GM21360 (cell line): ENCODE measurements at regions not wholly inside any gene's neighbourhood (a gene's known extent, or its start where the extent isn't known, plus 50 kb on each side); places are given as distances from the start of the nearest gene placed in this dataset.
A peak's percentile ranks its signal among the peaks of the same experiment; 100 is the strongest.
"Not testable (repeated sequence)": the region's sequence is repeated elsewhere in the genome, so short reads cannot be mapped to it uniquely, and the experiment has no call there.

Experiments
- ATAC-seq: cut with Tn5 transposase; IDR thresholded peaks from one replicate; pipeline ENCODE4 v1.9.1; 2021; ENCODE audit warnings: mild to moderate bottlenecking, moderate library complexity; ENCODE audit not compliant: unreplicated experiment

DNA sequence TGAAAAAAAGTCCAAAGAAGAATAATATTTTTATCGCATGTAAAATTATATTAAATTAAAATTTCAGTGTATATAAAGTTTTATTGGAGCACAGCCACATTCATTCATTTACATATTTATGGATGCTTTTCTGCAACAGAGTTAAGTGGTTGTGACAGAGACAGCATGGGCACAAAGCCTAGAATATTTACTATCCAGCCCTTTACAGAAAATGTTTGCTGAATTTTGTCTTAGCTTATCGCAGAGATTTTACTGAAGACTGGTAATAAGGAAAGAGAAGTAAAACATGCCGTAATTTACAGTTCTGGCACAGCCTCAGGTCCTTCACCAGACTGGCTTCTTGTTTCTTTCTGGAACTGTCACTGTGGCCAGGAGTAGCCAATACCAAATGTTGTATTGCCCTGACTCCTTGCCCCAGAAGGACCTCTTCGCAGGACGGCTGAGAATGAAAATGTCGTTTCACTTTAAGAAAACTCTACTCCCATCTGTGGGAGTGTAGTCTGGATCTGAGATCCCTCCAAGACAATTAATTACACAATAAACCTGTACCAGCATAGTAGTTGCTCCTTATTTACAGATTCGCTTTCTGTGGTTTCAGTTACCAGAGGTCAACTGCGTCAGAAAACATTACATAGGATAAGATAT is 94.9 kb upstream of the GOT2 start:
- ATAC-seq, result no peak

DNA sequence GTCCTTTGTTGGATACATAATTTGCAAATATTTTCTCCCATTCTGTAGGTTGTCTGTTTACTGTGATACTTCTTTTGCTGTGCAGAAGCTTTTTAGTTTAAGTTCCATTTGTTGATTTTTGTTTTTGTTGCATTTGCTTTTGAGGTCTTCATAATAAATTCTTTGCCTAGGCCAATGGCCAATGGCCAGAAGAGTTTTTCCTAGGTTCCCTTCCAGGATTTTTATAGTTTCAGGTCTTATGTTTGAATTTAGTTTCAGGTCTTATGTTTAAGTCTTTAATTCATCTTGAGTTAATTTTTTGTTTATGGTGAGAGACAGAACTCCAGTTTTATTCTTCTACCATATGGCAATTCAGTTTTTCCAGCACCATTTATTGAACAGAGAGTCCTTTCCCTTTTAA is 90.1 kb upstream of the GOT2 start:
- no peak for ATAC-seq

DNA sequence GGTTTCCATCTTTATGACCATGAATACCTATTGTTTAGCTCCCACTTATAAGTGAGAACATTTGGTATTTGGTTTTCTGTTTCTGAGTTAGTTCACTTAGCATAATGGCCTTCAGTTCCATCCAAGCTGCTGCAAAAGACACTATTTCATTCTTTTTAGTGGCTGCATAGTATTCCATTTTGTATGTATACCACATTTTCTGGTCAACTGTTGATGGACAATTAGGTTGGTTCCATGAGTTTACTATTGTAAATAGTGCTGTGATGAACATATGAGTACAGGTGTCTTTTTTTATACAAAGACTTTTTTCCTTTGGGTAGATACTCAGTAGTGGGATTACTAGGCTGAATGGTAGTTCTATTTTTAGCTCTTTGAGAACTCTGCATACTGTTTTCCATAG is 87.8 kb upstream of the GOT2 start:
- ATAC-seq, result no peak

DNA sequence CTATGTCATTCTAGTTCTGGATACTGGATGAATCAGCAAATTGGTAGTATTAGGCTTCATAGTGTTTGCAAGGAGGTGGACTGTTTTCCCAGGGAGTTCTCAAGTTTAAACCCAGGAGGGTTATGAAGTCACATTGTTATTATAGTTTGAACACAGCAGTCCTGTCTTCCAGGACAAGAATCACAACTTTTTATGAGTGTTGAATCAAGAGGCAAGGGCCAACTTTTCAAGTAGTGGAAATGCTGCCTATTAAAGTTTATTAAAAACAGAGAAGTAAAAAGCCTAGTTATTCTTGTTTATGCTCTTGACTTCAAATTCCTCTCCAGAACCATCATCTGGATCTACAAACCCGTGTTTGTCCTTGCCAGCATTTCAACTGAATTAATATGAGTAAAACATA is 86.3 kb upstream of the GOT2 start:
- ATAC-seq, result no peak

DNA sequence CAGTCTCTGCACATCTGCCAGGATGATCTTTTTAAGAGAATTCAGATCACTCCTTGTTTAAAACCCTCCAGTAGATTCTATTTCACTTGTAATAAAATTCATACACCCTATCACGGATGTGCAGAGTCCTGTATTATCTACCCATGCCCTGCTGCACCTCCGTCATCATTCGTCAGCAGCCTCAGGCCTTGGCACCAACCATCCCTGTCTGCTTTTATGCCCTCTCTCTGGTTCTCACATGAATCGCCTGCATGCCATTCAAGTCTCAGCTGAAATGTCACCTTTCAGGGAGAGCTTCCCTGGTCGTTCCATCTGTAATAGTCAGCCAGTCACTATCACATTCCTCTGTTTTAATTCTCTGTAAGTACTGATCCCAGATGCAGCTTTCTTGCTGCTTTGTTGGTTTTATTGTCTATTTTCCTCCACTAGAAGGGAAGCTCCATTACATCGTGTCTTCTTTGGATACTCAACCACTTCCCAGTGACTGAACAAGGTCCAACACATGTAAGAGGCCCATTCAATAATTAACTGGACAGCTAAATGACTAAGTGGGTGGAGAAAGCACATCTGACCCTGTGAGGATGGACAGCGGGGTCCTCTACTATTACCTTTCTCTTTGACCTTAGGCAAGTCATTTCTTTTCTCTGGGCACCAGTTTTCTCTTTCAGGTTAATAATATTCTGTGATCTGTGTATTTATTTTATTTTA is 81.2 kb upstream of the GOT2 start:
- ATAC-seq, result no peak

DNA sequence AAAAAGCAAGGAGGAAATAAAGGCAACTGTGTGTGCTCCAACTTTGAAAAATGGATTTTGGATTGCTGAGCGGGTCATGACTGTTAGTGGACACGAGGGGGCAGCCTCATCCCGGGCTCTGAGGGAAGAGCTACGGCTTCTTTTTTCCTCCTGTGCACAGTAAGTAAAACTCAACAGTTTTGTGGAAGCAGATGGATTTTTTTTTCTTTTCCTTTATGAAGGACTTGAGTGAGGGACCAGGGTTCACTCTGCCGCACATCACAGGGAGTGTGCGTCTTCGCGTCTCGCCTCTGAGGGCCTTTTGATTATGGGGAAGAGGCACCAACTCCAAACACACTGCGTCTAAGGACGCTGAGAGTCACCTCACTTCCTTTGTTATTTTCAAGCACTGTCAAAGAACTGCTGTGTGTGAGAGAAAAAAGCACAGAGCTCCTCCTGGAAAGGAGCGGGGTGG is 80.3 kb upstream of the GOT2 start:
- peak; percentile 87 for ATAC-seq

DNA sequence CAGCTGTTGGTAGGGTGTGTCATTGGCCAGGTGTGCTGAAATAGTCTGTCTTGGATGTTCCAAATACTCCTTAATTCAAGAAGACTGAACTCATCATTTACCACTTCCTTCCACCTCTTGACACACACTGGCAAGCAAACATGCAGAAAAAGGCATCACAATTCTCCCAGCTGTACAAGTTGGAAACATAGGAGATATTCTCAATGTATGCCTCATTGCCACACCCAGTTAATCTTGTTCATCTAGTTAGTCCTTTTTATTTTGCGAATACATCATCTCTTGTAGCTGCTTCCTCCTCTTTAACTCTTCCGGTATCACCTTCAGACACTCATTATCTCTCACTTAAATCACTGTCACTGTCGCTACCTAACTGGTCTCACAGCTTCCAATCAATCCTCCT is 75.1 kb upstream of the GOT2 start:
- ATAC-seq, result no peak

DNA sequence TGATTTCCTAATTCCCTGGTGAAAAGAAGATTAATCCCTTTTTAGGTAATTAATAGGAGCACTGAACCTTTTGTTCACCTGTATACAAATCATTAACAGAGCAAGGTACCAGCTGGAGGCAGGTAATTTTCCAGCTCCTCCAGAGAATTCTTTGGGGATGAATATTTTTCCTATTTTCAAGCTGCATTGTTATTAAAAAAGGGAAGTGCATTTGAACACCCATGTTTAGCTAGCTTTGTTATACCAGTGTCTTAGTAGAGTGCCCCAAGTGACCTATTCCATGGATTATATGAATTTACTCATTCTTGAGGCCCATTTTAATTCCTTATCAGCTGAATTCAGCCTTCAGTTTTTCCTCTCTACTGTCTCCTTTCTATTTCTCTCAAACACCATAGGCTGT is 73.2 kb upstream of the GOT2 start:
- no peak for ATAC-seq

DNA sequence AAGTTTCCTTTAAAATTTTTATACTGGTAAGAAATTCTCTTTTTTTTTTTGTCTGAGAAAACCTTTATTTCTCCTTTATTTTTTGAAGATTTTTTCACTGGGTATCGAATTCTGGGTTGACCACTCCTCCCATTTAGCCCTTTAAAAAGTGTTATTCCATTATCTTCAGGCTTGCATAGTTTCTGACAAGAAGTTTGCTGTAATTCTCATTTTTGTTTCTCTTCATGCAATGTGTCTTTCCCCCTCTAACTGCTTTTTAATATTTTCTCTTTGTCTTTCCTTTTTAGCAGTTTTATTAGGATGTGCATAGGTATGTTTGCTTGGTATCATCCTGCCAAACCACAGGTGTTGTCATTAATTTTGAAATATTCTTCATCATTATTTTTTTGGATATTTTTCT is 67.7 kb upstream of the GOT2 start:
- ATAC-seq, result no peak

DNA sequence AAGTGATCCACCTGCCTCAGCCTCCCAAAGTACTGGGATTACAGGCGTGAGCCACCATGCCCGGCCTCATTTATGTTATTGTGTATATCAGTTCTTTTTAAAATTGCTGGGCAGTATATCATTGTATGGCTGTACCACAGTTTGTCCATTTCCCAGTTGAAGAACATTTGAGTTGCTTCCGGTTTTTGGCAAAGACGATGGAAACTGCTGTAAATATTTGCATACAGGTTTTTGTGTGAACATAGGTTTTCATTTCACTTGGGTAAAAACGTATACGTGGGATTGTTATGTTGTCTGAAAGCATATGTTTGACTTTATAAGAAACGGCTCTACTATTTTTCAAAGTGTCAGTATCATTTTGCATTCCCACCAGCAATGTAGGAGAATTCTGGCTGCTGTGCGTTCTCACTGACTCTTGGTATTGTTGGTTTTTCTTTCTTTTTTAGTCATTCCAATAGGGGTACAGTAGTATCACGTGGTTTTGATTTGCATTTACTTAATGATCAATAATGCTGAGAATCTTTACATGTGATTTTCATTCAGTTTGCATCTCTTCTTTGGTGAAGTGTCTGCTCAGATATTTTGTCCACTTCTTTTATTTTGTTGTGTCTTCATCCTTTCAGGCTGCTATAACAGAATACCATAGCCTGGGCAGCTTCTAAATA is 63.2 kb upstream of the GOT2 start:
- ATAC-seq, result no peak

DNA sequence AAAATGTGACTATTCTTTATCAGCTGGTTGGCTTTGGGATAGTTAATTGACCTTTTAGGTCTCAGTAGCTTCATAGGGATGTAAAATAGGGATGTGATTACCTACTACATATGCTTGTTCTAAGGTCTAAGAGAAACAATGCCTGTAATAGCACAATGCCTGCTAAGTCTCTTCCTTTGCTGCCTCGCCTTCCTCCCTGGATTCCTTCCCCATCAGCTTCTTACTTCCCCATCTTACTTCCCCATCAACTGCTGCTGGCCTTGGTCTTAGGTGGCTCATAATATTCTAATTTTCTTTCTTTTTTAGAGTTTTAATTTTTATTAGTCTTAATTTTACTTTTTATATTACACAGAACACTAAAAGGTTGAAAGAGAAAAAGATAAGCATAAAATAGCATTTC is 59.2 kb upstream of the GOT2 start:
- ATAC-seq, result no peak

DNA sequence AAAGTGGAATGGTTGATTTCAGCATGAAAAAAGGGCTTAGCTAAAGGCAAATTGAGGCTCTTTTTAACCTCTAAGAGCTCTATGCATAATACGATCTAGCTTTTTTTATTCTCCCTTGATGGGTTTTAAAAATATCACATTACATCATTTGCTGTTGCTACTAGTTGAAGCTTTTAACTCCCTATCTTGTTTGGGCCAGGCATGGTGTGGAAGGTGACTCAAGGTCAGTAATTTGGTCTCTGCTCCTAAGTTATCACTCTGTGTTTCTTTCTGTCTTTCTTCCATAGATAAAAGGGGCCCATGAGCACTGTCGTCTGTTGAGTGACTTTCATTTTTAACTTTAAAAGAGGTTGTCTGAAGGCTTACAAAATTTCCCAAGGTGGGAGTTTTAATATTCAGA is 58.1 kb upstream of the GOT2 start:
- ATAC-seq, result no peak

DNA sequence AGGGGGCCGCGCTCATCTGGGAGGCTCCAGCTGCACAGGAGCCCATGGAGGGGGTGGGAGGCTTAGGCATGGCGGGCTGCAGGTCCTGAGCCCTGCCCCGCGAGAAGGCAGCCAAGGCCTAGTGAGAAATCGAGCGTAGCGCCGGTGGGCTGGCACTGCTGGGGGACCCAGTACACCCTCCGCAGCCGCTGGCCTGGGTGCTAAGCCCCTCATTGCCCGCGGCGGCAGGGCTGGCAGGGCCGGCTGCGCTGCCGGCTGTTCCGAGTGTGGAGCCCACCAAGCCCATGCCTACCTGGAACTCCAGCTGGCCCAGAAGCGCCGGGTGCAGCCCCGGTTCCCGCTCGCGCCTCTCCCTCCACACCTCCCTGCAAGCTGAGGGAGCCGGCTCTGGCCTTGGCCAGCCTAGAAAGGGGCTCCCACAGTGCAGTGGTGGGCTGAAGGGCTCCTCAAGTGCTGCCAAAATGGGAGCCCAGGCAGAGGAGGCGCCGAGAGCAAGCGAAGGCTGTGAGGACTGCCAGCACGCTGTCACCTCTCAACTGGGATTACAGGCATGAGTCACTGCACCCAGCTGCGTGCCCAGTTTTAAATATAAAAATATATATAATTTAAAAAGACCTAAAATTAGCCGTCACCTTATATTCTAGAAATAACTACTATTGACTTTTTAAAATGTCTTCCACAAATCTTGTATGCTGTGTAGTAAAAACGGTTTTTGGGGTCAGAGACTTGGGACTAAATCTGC is 56.9 kb upstream of the GOT2 start:
- ATAC-seq, result not testable (repeated sequence)

DNA sequence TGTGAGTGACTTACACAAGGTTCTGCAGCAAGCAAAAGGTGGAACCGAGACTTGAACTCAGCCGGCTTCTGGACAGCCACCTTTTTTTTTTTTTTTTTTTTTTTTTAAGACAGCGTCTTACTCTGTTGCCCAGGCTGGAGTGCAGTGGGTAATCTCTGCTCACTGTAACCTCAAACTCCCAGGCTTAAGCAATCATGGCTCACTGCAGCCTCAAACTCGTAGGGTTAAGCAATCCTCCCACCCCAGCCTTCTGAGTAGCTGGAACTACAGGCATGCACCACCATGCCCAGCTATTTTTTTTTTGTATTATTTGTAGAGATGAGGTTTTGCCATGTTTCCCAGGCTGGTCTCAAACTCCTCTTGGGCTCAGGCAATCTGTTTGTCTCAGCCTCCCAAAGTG is 55.2 kb upstream of the GOT2 start:
- ATAC-seq, result no peak
